ENCODE measurements at regions not wholly inside any gene's neighbourhood (a gene's known extent, or its start where the extent isn't known, plus 50 kb on each side); places are given as distances from the start of the nearest gene placed in this dataset.

DNA sequence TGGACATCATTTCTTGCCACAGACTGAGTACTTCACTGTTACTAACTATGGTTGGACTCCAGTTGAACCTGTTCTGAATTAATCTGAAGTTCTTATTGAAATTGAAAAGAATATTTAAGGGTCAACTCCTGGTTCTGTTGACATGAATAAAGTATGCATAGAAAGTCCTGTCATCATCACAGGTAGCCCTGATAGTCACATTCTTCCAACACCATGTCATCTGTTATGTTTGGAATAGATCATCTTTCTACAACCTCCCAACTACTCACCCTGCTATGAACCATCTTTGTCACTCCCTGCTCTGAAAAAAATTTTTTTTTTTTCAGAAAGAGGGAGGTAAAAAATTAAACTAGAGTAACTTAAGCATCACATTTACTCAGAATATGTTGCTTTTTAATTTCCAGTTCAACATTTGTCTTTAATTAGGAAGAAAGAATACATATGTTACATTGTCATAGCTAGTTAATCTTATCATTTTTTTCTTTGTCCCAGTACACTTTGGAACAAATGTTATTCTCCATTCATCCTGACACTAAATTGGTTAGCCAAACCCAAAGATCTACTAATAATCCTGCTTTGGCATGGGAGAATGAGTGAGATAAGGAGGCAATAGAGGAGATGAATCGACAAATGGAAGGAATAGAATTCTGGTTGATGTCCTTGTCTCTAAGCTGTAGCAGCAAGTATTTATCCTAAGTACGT is 775.1 kb upstream of the NRSN1 start:
- no CpG with 5 or more reads among the region's 2 CpGs for WGBS, 2 experiments (ENCODE audit: extremely low coverage in 2 of 2, insufficient read length in 1 of 2)
- Histone ChIP-seq H3K27me3 (ENCODE audit: control insufficient read depth, insufficient read depth, low read length) (no peaks in the 10 kb centered on the region), H2AK9ac (replicated peaks; ENCODE audit: low read depth, low read length, poor library complexity) (no peak overlapping the region), H3K4ac (ENCODE audit: low read depth, low read length) (no peak overlapping the region), H3K79me1 (ENCODE audit: low read depth in 1 of 2, low read length in 2 of 2) (no peaks in the 10 kb centered on the region), H2AK5ac (ENCODE audit: low read depth, low read length) (0 out of 2 replicates have a peak overlapping the region, but pooled peaks have one; percentile 58), H3K4me1 (ENCODE audit: control insufficient read depth, insufficient read depth, low read length) (peaks cover 3% of the 10 kb centered on the region; the same call in 1 of the 2 replicates), H3K9me3 (ENCODE audit: control insufficient read depth, insufficient read depth, low read length) (no peaks in the 10 kb centered on the region), H3K9me1 (ENCODE audit: insufficient read depth, low read length) (no peaks in the 10 kb centered on the region), H2BK5ac (ENCODE audit: low read depth, low read length, poor library complexity, severe bottlenecking) (no peak overlapping the region), H4K91ac (ENCODE audit: insufficient read depth, low read depth, low read length) (no peak overlapping the region), H2BK20ac (ENCODE audit: low read depth, low read length) (no peak overlapping the region), H4K5ac (ENCODE audit: low read depth, low read length) (no peak overlapping the region), H3K14ac (replicated peaks; ENCODE audit: low read depth, low read length) (0 out of 2 replicates have a peak overlapping the region, but pooled peaks have one; percentile 45), H4K8ac (ENCODE audit: low read depth in 2 of 2, low read length in 2 of 2) (no peak overlapping the region), H3K18ac (ENCODE audit: low read depth, low read length) (no peak overlapping the region), H4K20me1 (ENCODE audit: insufficient read depth, low read length) (no peaks in the 10 kb centered on the region), H3K27ac (ENCODE audit: insufficient read depth, low read length) (no peak overlapping the region), H2BK15ac (ENCODE audit: low read depth, low read length) (no peak overlapping the region), H3K36me3 (ENCODE audit: control insufficient read depth, insufficient read depth, low read length) (no peaks in the 10 kb centered on the region), H3K4me3 (ENCODE audit: insufficient read depth, low read depth, low read length) (no peak overlapping the region), H3K9ac (ENCODE audit: low read depth, low read length) (no peak overlapping the region), H2BK120ac (ENCODE audit: low read depth, low read length) (no peak overlapping the region; the same call in 1 of the 2 replicates), H2AFZ (replicated peaks; ENCODE audit: low read length, poor library complexity) (no peak overlapping the region), H3K4me2 (ENCODE audit: low read depth, low read length) (no peak overlapping the region), H3K23ac (ENCODE audit: low read depth, low read length) (no peak overlapping the region), H3K56ac (ENCODE audit: extremely low read depth, insufficient read depth, low read length) (no peak overlapping the region)
- BruUV-seq (replicated peaks), result no TSS peak
- no peak for TF ChIP-seq CHD1 (IDR thresholded peaks at IDR 0.05; ENCODE audit: low read depth, low read length)
- TF ChIP-seq SMC3 (IDR thresholded peaks at IDR 0.05; ENCODE audit: low read depth, low read length), result no peak
- TF ChIP-seq MAFK (IDR thresholded peaks at IDR 0.05; ENCODE audit: low read depth, low read length), result no peak
- TF ChIP-seq RAD21 (IDR thresholded peaks at IDR 0.05; ENCODE audit: low read length), result no peak
- TF ChIP-seq RCOR1 (IDR thresholded peaks at IDR 0.05; ENCODE audit: insufficient replicate concordance, low read length), result no peak
- TF ChIP-seq BHLHE40 (IDR thresholded peaks at IDR 0.05; ENCODE audit: low read depth, low read length), result no peak
- TF ChIP-seq POLR2A (IDR thresholded peaks at IDR 0.05; ENCODE audit: low read depth, low read length), result no peak
- TF ChIP-seq, protein P1, sequence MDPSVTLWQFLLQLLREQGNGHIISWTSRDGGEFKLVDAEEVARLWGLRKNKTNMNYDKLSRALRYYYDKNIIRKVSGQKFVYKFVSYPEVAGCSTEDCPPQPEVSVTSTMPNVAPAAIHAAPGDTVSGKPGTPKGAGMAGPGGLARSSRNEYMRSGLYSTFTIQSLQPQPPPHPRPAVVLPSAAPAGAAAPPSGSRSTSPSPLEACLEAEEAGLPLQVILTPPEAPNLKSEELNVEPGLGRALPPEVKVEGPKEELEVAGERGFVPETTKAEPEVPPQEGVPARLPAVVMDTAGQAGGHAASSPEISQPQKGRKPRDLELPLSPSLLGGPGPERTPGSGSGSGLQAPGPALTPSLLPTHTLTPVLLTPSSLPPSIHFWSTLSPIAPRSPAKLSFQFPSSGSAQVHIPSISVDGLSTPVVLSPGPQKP (IDR thresholded peaks at IDR 0.05; ENCODE audit: borderline replicate concordance, low read depth, low read length), result no peak
- no peak for TF ChIP-seq CEBPB (IDR thresholded peaks at IDR 0.05; ENCODE audit: low read depth, low read length)
- no peak for TF ChIP-seq MAZ (IDR thresholded peaks at IDR 0.05; ENCODE audit: borderline replicate concordance, low read depth, low read length)
- no peak for TF ChIP-seq FOS (IDR thresholded peaks at IDR 0.05; ENCODE audit: low read depth, low read length)
- no peak for TF ChIP-seq NFE2L2 (IDR thresholded peaks at IDR 0.05; ENCODE audit: low read depth, low read length)
- in situ Hi-C loops (cut with MboI; ENCODE audit: low sequenced_read_pairs) (no loop called here), intact Hi-C loops (cut with micrococcal nuclease) (no loop called here), dilution Hi-C loops (cut with HindIII; ENCODE audit: low sequenced_read_pairs, unreplicated experiment) (no loop called here)
- ChIA-PET POLR2A (ENCODE audit: unreplicated experiment) (no interaction called here), CTCF (no interaction called here)
- ATAC-seq (ENCODE audit: low read depth), result no peak
- DNase-seq, result no peak
